Keratinocyte (primary cell): ENCODE measurements at regions not wholly inside any gene's neighbourhood (a gene's known extent, or its start where the extent isn't known, plus 50 kb on each side); places are given as distances from the start of the nearest gene placed in this dataset.

ENCODE experiments used
- DNase-seq: peaks from one replicate; pipeline ENCODE4 v3.0.0-alpha.2; 2011; ENCODE audit warnings: low read depth, missing footprints, low spot score
- FAIRE-seq: peaks from 2 replicates; lab custom pipeline; 2011; peaks lifted over from hg19 to GRCh38; lab: Jason Lieb, UNC
- H2AFZ ChIP-seq: 2 replicates; pipeline ENCODE4 v1.6.0; 2012; ENCODE audit warnings: low read length, control low read depth, inconsistent platforms; ENCODE audit not compliant: control insufficient read depth
- H3K27ac ChIP-seq: 2 replicates; pipeline ENCODE4 v1.5.1; 2011; ENCODE audit warnings: low read length; ENCODE audit not compliant: control insufficient read depth, insufficient read depth
- H3K27me3 ChIP-seq: 3 replicates; pipeline ENCODE4 v1.6.0; 2011; ENCODE audit warnings: low read length; ENCODE audit not compliant: control insufficient read depth, insufficient read depth; ENCODE audit errors: extremely low read depth
- H3K36me3 ChIP-seq, 2 experiments: 2 replicates in 1 of 2; 3 replicates in 1 of 2; pipeline ENCODE4 v1.5.1; 2011; ENCODE audit warnings: low read length in 2 of 2, mild to moderate bottlenecking in 1 of 2; ENCODE audit not compliant: control insufficient read depth in 2 of 2, insufficient read depth in 2 of 2; ENCODE audit errors: extremely low read depth in 1 of 2
- H3K4me1 ChIP-seq: 3 replicates; pipeline ENCODE4 v1.5.1; 2011; ENCODE audit warnings: low read length; ENCODE audit not compliant: control insufficient read depth, insufficient read depth; ENCODE audit errors: extremely low read depth
- H3K4me2 ChIP-seq: 3 replicates; pipeline ENCODE4 v1.6.0; 2011; ENCODE audit warnings: low read depth, low read length; ENCODE audit not compliant: control insufficient read depth, insufficient read depth; ENCODE audit errors: extremely low read depth
- H3K4me3 ChIP-seq, 3 experiments: fragments of 200-600 bp in 1 of 3; sonication (generic) in 1 of 3; 2 replicates in 2 of 3; 3 replicates in 1 of 3; pipeline ENCODE4 v1.5.1; 2011 to 2016; ENCODE audit warnings: low read length in 3 of 3, mild to moderate bottlenecking in 3 of 3, control low read depth in 2 of 3, inconsistent platforms in 1 of 3, low read depth in 1 of 3, mixed read lengths in 1 of 3, mixed run types in 1 of 3, moderate library complexity in 1 of 3; ENCODE audit not compliant: control insufficient read depth in 2 of 3, insufficient read depth in 2 of 3; ENCODE audit errors: extremely low read depth in 1 of 3
- H3K79me2 ChIP-seq: 2 replicates; pipeline ENCODE4 v1.6.0; 2012; ENCODE audit warnings: low read length; ENCODE audit not compliant: control insufficient read depth, insufficient read depth
- H3K9ac ChIP-seq: 3 replicates; pipeline ENCODE4 v1.6.0; 2011; ENCODE audit warnings: low read length; ENCODE audit not compliant: control insufficient read depth, insufficient read depth; ENCODE audit errors: extremely low read depth
- H3K9me1 ChIP-seq: 3 replicates; pipeline ENCODE4 v1.6.0; 2011; ENCODE audit warnings: low read length; ENCODE audit not compliant: control insufficient read depth, insufficient read depth; ENCODE audit errors: extremely low read depth
- H3K9me3 ChIP-seq: 2 replicates; pipeline ENCODE4 v1.5.1; 2012; ENCODE audit warnings: low read depth, low read length; ENCODE audit not compliant: control insufficient read depth
- H4K20me1 ChIP-seq: 3 replicates; pipeline ENCODE4 v1.6.0; 2011; ENCODE audit warnings: low read length; ENCODE audit not compliant: control insufficient read depth, insufficient read depth; ENCODE audit errors: extremely low read depth
- EZH2 ChIP-seq: IDR thresholded peaks from one replicate; pipeline ENCODE4 v1.6.1; 2012; ENCODE audit warnings: inconsistent platforms, mild to moderate bottlenecking, low read length, moderate library complexity
- dilution Hi-C: fragments of 300-500 bp; cut with MboI; formaldehyde crosslinking; loops from one replicate; pipeline ENCODE4 v1.7.0; 2020; ENCODE audit warnings: low sequenced_read_pairs; ENCODE audit not compliant: extremely low pct_ligation_motif_present
- TF ChIP-seq, protein P1 (sequence below), 3 experiments: IDR thresholded peaks in 1 of 3; conservative IDR thresholded peaks in 1 of 3; optimal IDR thresholded peaks in 1 of 3; 2 replicates in 2 of 3; 3 replicates in 1 of 3; pipeline versions ENCODE3 to v1.5.1; 2011; ENCODE audit warnings: low read length in 3 of 3, mild to moderate bottlenecking in 3 of 3, moderate library complexity in 2 of 3, control low read depth in 1 of 3, inconsistent platforms in 1 of 3; ENCODE audit not compliant: insufficient read depth in 2 of 3; ENCODE audit errors: extremely low read depth in 1 of 3

DNA sequence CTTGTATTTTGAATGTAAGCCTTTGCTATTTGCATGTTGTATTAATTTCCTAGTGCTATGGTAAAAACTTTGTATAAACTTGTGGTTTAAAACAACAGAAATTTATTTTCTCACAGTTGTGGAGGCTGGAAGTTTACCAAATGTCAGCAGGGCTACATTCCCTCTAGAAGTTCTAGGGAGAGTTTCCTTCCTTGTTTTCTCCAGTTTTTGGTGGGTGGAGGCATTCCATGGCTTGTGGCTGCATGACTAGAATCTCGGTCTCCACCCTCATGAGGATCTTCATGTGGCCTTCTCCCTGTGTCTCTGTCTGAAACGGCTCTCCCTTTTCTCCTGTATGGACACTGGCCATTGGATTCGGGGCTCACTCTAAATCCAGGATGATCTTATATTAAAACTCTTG, 482.2 kb upstream of the GOT2 start:
- Histone ChIP-seq H3K9me3 (no peaks in the 10 kb centered on the region), H2AFZ (no peak overlapping the region), H3K9me1 (no peaks in the 10 kb centered on the region), H3K36me3 (no peaks in the 10 kb centered on the region), H3K4me3 (no peak overlapping the region), H3K27ac (no peak overlapping the region), H3K27me3 (no peaks in the 10 kb centered on the region), H4K20me1 (no peaks in the 10 kb centered on the region), H3K4me2 (no peak overlapping the region), H3K4me1 (no peaks in the 10 kb centered on the region), H3K79me2 (no peaks in the 10 kb centered on the region), H3K9ac (no peak overlapping the region)
- DNase-seq: no peak
- FAIRE-seq: no peak
- TF ChIP-seq, protein P1, sequence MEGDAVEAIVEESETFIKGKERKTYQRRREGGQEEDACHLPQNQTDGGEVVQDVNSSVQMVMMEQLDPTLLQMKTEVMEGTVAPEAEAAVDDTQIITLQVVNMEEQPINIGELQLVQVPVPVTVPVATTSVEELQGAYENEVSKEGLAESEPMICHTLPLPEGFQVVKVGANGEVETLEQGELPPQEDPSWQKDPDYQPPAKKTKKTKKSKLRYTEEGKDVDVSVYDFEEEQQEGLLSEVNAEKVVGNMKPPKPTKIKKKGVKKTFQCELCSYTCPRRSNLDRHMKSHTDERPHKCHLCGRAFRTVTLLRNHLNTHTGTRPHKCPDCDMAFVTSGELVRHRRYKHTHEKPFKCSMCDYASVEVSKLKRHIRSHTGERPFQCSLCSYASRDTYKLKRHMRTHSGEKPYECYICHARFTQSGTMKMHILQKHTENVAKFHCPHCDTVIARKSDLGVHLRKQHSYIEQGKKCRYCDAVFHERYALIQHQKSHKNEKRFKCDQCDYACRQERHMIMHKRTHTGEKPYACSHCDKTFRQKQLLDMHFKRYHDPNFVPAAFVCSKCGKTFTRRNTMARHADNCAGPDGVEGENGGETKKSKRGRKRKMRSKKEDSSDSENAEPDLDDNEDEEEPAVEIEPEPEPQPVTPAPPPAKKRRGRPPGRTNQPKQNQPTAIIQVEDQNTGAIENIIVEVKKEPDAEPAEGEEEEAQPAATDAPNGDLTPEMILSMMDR (optimal IDR thresholded peaks at IDR 0.05 in 1 of 3, IDR thresholded peaks at IDR 0.05 in 1 of 3, conservative IDR thresholded peaks at IDR 0.05 in 1 of 3; ENCODE audit: extremely low read depth in 1 of 3, insufficient read depth in 2 of 3, low read length in 3 of 3): no peak
- TF ChIP-seq EZH2: no peak
- dilution Hi-C loops: no loop called here

DNA sequence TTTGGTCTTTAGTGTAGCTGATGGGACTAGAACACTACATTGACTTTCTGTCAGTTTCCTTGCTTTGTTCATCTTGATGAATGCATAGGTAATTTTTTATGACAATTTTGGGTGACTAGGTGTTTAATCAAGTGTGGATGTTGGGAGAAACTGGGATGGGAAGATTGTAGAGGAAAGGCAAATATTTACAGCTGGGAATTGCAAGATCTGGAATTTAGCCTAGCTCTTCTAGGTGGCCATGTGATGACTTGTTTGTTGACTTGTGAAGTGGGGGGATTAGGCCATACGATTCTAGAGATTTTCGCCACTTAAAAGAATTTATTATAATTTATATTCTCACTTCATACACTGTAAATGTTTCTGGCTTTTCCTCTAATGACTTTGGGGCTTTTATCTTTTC, 480.3 kb upstream of the GOT2 start:
- H3K4me2 ChIP-seq: no peak overlapping the region
- H3K36me3 ChIP-seq: no peaks in the 10 kb centered on the region
- no peak for FAIRE-seq
- H3K9me3 ChIP-seq: no peaks in the 10 kb centered on the region
- H3K4me1 ChIP-seq: no peaks in the 10 kb centered on the region
- H3K27me3 ChIP-seq: no peaks in the 10 kb centered on the region
- H4K20me1 ChIP-seq: no peaks in the 10 kb centered on the region
- H3K4me3 ChIP-seq: no peak overlapping the region
- DNase-seq: no peak
- no peak for TF ChIP-seq EZH2
- TF ChIP-seq, protein P1 (optimal IDR thresholded peaks at IDR 0.05 in 1 of 3, IDR thresholded peaks at IDR 0.05 in 1 of 3, conservative IDR thresholded peaks at IDR 0.05 in 1 of 3; ENCODE audit: extremely low read depth in 1 of 3, insufficient read depth in 2 of 3, low read length in 3 of 3): no peak
- dilution Hi-C loops: no loop called here
- H3K9me1 ChIP-seq: no peaks in the 10 kb centered on the region
- no peak overlapping the region for H2AFZ ChIP-seq
- no peak overlapping the region for H3K9ac ChIP-seq
- H3K79me2 ChIP-seq: no peaks in the 10 kb centered on the region
- no peak overlapping the region for H3K27ac ChIP-seq
